ENCODE measurements at regions not wholly inside any gene's neighbourhood (a gene's known extent, or its start where the extent isn't known, plus 50 kb on each side); places are given as distances from the start of the nearest gene placed in this dataset.

DNA sequence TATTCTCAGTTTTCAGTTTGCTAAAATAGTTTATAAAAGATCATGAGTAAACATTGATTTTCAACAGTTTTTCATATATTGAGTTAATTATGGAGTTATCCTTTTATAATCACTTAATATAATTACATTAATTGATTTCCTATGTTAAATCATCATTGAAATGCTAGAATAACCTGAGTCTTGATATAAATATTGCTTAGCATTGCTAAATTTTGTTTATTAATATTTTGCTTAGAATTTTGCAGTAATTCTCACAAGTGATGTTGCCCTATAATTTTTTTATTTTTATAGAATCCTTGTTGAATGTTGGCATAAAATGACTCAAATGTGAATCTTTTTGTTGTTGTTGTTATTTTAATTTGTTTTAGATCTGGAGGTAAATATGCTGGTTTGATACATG lies 654.2 kb downstream of the OTOL1 start:
- TF ChIP-seq CBX3 (IDR thresholded peaks at IDR 0.05; ENCODE audit: low read depth) (no peak), ZFX (IDR thresholded peaks at IDR 0.05) (no peak), POLR2AphosphoS5 (IDR thresholded peaks at IDR 0.05; ENCODE audit: low read depth, low read length) (no peak), POLR2A (IDR thresholded peaks at IDR 0.05; ENCODE audit: borderline replicate concordance, extremely low read depth, insufficient read depth, insufficient read length) (no peak), EGR1 (IDR thresholded peaks at IDR 0.05; ENCODE audit: low read depth) (no peak), SIN3A (IDR thresholded peaks at IDR 0.05; ENCODE audit: low read depth) (no peak), ELF1 (IDR thresholded peaks at IDR 0.05; ENCODE audit: borderline replicate concordance, low read depth) (no peak)
- TF ChIP-seq, protein P1, sequence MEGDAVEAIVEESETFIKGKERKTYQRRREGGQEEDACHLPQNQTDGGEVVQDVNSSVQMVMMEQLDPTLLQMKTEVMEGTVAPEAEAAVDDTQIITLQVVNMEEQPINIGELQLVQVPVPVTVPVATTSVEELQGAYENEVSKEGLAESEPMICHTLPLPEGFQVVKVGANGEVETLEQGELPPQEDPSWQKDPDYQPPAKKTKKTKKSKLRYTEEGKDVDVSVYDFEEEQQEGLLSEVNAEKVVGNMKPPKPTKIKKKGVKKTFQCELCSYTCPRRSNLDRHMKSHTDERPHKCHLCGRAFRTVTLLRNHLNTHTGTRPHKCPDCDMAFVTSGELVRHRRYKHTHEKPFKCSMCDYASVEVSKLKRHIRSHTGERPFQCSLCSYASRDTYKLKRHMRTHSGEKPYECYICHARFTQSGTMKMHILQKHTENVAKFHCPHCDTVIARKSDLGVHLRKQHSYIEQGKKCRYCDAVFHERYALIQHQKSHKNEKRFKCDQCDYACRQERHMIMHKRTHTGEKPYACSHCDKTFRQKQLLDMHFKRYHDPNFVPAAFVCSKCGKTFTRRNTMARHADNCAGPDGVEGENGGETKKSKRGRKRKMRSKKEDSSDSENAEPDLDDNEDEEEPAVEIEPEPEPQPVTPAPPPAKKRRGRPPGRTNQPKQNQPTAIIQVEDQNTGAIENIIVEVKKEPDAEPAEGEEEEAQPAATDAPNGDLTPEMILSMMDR (IDR thresholded peaks at IDR 0.05 in 2 of 3, conservative IDR thresholded peaks at IDR 0.05 in 1 of 3; ENCODE audit: borderline replicate concordance in 1 of 3, insufficient read depth in 1 of 3, low read depth in 2 of 3, low read length in 2 of 3) = no peak

All from HCT116 (cell line).